WI38 (cell line): ENCODE measurements at regions not wholly inside any gene's neighbourhood (a gene's known extent, or its start where the extent isn't known, plus 50 kb on each side); places are given as distances from the start of the nearest gene placed in this dataset.

Source experiments
- H3K4me3 ChIP-seq: 2 replicates; pipeline ENCODE4 v1.5.1; 2011; ENCODE audit warnings: low read depth, mild to moderate bottlenecking, control low read depth, low read length
- TF ChIP-seq, protein P1 (sequence below): IDR thresholded peaks from 2 replicates; pipeline ENCODE4 v1.5.1; 2012; ENCODE audit warnings: low read depth, mild to moderate bottlenecking, control low read depth, low read length

DNA sequence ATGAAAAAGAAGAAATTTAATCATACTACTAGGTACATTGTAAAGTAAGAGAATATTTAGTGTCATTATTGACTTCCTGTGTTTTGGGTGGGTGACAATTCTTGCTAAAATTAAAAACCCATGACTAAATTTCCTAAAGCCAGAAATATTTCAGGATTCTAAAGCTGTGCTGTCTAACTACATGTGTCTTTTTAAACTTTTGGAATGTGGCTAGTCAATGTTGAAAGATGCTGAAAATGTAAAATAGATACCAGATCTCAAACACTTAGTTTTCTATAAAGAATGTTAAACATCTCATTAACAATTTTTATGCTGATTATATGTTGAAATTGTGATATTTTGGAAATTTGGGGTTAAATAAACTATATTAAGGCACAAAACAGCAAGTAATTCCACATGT, 308.9 kb upstream of the TMCO5A start:
- TF ChIP-seq, protein P1, sequence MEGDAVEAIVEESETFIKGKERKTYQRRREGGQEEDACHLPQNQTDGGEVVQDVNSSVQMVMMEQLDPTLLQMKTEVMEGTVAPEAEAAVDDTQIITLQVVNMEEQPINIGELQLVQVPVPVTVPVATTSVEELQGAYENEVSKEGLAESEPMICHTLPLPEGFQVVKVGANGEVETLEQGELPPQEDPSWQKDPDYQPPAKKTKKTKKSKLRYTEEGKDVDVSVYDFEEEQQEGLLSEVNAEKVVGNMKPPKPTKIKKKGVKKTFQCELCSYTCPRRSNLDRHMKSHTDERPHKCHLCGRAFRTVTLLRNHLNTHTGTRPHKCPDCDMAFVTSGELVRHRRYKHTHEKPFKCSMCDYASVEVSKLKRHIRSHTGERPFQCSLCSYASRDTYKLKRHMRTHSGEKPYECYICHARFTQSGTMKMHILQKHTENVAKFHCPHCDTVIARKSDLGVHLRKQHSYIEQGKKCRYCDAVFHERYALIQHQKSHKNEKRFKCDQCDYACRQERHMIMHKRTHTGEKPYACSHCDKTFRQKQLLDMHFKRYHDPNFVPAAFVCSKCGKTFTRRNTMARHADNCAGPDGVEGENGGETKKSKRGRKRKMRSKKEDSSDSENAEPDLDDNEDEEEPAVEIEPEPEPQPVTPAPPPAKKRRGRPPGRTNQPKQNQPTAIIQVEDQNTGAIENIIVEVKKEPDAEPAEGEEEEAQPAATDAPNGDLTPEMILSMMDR = no peak
- H3K4me3 ChIP-seq = no peak overlapping the region

DNA sequence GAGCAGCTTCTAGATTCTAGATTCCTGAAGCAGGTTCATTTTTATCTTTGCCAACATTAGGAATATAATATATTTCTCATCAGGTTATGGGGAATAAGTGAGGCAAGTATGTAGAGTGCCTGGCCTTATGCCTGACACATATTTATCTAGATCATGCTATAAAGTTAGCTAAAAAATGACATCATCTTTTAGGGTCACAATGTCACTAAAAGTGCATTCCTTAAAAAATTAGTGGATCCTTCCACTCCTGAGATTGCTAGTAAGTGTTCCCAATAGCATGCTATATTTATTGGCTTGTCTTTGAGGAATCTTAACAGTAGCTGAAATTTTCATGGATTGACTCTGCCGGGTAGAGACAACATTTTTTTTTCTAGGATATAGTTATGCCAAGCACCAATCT, 305.9 kb upstream of the TMCO5A start:
- H3K4me3 ChIP-seq = no peak overlapping the region
- TF ChIP-seq, protein P1 = no peak

DNA sequence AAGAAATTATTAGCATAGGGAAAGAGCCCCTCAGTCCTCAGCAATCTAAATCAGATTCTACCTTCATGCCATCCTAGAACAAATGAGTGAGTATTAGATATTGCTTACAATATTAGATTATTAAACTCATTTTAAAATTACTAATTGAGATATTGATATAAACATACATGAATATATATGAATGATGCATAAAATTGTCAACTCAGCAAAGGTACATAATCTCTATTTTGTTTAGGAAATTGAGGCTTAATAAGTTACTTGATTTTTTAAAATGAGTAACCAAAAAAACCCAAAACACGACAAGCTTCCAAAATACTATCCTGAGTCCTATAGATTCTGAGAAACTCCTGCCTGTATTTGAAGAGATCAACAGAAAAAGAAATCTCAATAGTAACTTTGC, 297.7 kb upstream of the TMCO5A start:
- TF ChIP-seq, protein P1 = no peak
- no peak overlapping the region for H3K4me3 ChIP-seq

DNA sequence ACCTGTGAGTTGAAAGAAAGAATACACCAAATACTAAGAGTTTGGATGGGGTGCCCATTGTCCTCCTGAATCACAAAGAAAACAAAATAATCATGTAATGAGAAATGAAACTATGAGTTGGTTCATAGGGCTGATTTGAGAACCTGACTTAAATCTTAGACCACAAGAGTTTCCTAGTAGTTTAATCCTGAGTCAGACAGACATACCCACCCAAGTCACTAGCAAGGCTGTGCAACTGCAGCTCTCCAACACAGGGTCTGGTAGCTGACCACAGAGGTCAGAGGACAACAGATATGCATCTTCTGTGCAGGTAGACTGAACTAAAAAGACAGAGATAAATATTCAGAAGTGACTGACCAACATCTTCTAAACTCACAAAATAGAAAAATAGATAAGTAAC, 296.3 kb upstream of the TMCO5A start:
- TF ChIP-seq, protein P1 = no peak
- H3K4me3 ChIP-seq = no peak overlapping the region

DNA sequence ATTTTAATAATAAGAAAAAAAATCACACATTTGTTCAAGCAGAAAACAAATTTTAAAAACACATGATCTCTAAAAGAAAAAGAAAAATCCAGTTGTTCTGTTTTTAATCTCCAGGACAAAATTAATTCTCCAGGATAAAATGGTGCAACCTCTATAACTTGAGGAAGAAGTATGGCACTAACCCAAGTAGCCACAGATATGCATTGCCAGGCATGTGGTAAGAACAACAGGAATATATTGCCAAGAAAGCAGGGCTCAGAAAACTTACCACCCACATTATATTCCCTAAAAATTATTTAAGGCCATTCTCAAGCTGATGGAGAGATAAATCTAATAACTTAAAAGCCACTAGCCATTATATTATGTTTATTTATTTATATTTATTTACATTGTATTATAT, 295.7 kb upstream of the TMCO5A start:
- no peak overlapping the region for H3K4me3 ChIP-seq
- TF ChIP-seq, protein P1 = no peak

DNA sequence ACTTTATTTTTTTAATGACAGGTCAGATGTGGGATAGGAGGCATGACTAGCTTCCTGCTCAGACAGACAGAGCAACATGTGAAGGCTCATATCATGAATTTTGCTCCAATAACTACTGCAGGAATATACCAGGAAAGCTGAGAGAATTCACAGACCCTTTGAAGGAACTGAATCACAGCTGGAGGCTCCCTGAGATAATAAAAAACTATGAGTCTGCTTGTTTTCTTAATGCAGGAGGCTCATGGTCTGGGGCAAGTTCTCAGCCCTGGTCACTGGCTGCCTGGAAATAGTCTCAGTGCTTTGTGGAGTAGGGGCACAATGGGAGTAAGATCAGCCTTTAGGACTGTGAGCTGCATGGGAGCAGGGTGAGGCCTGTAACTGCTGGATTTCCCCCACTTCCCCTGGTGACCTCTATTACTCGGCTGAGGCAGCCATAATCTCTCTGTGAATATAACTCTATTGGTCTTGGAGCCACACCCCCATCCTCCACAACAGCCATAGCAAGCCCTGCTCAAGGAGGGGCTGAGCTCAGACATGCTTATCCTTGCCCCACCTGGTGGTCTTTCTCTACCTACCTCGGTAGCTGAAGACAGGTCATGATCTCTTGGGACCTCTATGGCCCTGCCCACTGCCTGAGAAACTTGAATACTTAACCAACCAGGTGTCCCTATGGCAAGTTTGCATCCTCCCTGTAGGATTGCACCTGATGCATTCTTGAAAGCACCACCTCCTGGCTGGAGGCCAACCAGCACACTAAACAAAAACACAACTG, 281.6 kb upstream of the TMCO5A start:
- no peak overlapping the region for H3K4me3 ChIP-seq
- TF ChIP-seq, protein P1 = no peak

DNA sequence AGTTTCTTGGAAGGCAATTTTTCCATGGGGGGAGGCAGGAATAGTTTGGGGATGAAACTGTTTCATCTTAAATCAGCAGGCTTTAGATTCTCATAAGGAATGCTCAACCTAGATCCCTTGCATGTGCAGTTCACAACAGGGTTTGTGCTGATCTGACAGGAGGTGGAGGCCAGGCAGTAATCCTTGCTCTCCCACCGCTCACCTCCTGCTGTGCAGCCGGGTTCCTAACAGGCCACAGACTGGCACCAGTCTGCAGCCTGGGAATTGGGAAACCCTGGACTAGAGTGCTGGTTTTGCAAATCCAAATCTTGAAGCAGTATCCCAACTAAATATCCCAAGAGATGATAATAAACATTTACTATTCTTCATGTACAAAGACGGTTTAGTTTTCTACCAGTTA, 256.3 kb upstream of the TMCO5A start:
- TF ChIP-seq, protein P1 = no peak
- no peak overlapping the region for H3K4me3 ChIP-seq
